Astrocyte (in vitro differentiated cells and primary cell): ENCODE measurements at regions not wholly inside any gene's neighbourhood (a gene's known extent, or its start where the extent isn't known, plus 50 kb on each side); places are given as distances from the start of the nearest gene placed in this dataset.

Experiments
- DNase-seq: peaks from one replicate; pipeline ENCODE4 v3.0.0-alpha.2; 2010; ENCODE audit warnings: low read depth
- FAIRE-seq: peaks from 2 replicates; lab custom pipeline; 2011; peaks lifted over from hg19 to GRCh38; lab: Jason Lieb, UNC
- H2AFZ ChIP-seq: 2 replicates; pipeline ENCODE4 v1.6.0; 2012; ENCODE audit warnings: low read depth, low read length, inconsistent platforms
- H3K27ac ChIP-seq: 2 replicates; pipeline ENCODE4 v1.5.1; 2011; ENCODE audit warnings: low read depth, low read length, inconsistent platforms
- H3K27me3 ChIP-seq: 2 replicates; pipeline ENCODE4 v1.6.0; 2011; ENCODE audit warnings: low read length, inconsistent platforms; ENCODE audit not compliant: insufficient read depth
- H3K36me3 ChIP-seq: 2 replicates; pipeline ENCODE4 v1.5.1; 2011; ENCODE audit warnings: low read length, inconsistent platforms; ENCODE audit not compliant: insufficient read depth
- H3K4me1 ChIP-seq: 2 replicates; pipeline ENCODE4 v1.5.1; 2011; ENCODE audit warnings: low read length, inconsistent platforms; ENCODE audit not compliant: insufficient read depth
- H3K4me2 ChIP-seq: 2 replicates; pipeline ENCODE4 v1.6.0; 2012; ENCODE audit warnings: low read length, inconsistent platforms
- H3K4me3 ChIP-seq: 2 replicates; pipeline ENCODE4 v1.5.1; 2011; ENCODE audit warnings: low read depth, mild to moderate bottlenecking, low read length, inconsistent platforms; ENCODE audit not compliant: insufficient read depth
- H3K79me2 ChIP-seq: 2 replicates; pipeline ENCODE4 v1.6.0; 2012; ENCODE audit warnings: mild to moderate bottlenecking, low read length, inconsistent platforms; ENCODE audit not compliant: insufficient read depth
- H3K9ac ChIP-seq: 2 replicates; pipeline ENCODE4 v1.6.0; 2012; ENCODE audit warnings: mild to moderate bottlenecking, low read length, inconsistent platforms
- H3K9me3 ChIP-seq: 2 replicates; pipeline ENCODE4 v1.5.1; 2012; ENCODE audit warnings: low read depth, mild to moderate bottlenecking, low read length, inconsistent platforms; ENCODE audit not compliant: insufficient read depth
- H4K20me1 ChIP-seq: 2 replicates; pipeline ENCODE4 v1.6.0; 2012; ENCODE audit warnings: low read length, inconsistent platforms; ENCODE audit not compliant: insufficient read depth
- H3K27ac Mint-ChIP-seq: one replicate; pipeline ENCODE4 v1.8.0; 2021; ENCODE audit warnings: mild to moderate bottlenecking, mixed read lengths; ENCODE audit not compliant: unreplicated experiment
- H3K27me3 Mint-ChIP-seq: one replicate; pipeline ENCODE4 v1.8.0; 2021; ENCODE audit warnings: low read depth, mixed read lengths; ENCODE audit not compliant: unreplicated experiment
- H3K36me3 Mint-ChIP-seq: one replicate; pipeline ENCODE4 v1.8.0; 2021; ENCODE audit warnings: low read depth, mixed read lengths; ENCODE audit not compliant: unreplicated experiment
- H3K4me1 Mint-ChIP-seq: one replicate; pipeline ENCODE4 v1.8.0; 2021; ENCODE audit warnings: low read depth, mixed read lengths; ENCODE audit not compliant: unreplicated experiment
- H3K4me3 Mint-ChIP-seq: one replicate; pipeline ENCODE4 v1.8.0; 2021; ENCODE audit warnings: mild to moderate bottlenecking, moderate library complexity, mixed read lengths; ENCODE audit not compliant: unreplicated experiment
- H3K9me3 Mint-ChIP-seq: one replicate; pipeline ENCODE4 v1.8.0; 2021; ENCODE audit warnings: mild to moderate bottlenecking, mixed read lengths; ENCODE audit not compliant: unreplicated experiment
- EZH2 ChIP-seq: IDR thresholded peaks from 2 replicates; pipeline ENCODE4 v1.6.1; 2012; ENCODE audit warnings: mild to moderate bottlenecking, low read length, inconsistent platforms; ENCODE audit not compliant: insufficient read depth
- TF ChIP-seq, protein P1 (sequence below): IDR thresholded peaks from 2 replicates; pipeline ENCODE4 v1.5.1; 2011; ENCODE audit warnings: low read depth, mild to moderate bottlenecking, inconsistent platforms, low read length, moderate library complexity; ENCODE audit not compliant: insufficient read depth

DNA sequence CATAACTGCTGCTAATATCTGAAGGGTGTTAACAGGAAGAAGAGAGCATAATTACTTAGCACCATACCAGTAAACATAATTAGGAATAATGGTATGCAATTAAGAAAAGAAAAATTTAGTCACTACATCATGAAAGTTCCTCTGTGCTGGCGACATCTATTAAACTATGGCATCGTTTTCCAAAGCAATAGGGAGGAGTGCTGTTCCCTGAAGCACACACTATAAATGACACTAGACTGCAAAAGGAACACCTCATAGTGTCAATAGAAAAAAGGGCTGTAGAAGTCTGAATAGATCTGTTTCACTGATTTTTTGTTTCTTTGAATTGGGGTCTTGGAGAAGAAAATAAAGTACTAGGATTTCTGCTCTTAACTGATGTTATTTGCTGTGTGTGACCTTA lies 773.6 kb upstream of the B3GALT2 start:
- Histone ChIP-seq H3K9ac (no peak overlapping the region), H3K27ac (no peak overlapping the region), H3K4me2 (no peak overlapping the region), H3K4me3 (no peak overlapping the region), H4K20me1 (no peaks in the 10 kb centered on the region), H3K36me3 (no peaks in the 10 kb centered on the region), H2AFZ (no peak overlapping the region), H3K79me2 (no peaks in the 10 kb centered on the region), H3K27me3 (no peaks in the 10 kb centered on the region), H3K4me1 (no peaks in the 10 kb centered on the region), H3K9me3 (no peaks in the 10 kb centered on the region)
- no peak for TF ChIP-seq EZH2
- TF ChIP-seq, protein P1, sequence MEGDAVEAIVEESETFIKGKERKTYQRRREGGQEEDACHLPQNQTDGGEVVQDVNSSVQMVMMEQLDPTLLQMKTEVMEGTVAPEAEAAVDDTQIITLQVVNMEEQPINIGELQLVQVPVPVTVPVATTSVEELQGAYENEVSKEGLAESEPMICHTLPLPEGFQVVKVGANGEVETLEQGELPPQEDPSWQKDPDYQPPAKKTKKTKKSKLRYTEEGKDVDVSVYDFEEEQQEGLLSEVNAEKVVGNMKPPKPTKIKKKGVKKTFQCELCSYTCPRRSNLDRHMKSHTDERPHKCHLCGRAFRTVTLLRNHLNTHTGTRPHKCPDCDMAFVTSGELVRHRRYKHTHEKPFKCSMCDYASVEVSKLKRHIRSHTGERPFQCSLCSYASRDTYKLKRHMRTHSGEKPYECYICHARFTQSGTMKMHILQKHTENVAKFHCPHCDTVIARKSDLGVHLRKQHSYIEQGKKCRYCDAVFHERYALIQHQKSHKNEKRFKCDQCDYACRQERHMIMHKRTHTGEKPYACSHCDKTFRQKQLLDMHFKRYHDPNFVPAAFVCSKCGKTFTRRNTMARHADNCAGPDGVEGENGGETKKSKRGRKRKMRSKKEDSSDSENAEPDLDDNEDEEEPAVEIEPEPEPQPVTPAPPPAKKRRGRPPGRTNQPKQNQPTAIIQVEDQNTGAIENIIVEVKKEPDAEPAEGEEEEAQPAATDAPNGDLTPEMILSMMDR = no peak
- Mint-ChIP-seq H3K27me3 (no peaks in the 10 kb centered on the region), H3K36me3 (no peaks in the 10 kb centered on the region), H3K9me3 (peaks cover 2% of the 10 kb centered on the region), H3K4me1 (no peaks in the 10 kb centered on the region), H3K27ac (no peak overlapping the region), H3K4me3 (no peak overlapping the region)
- DNase-seq = no peak
- no peak for FAIRE-seq

DNA sequence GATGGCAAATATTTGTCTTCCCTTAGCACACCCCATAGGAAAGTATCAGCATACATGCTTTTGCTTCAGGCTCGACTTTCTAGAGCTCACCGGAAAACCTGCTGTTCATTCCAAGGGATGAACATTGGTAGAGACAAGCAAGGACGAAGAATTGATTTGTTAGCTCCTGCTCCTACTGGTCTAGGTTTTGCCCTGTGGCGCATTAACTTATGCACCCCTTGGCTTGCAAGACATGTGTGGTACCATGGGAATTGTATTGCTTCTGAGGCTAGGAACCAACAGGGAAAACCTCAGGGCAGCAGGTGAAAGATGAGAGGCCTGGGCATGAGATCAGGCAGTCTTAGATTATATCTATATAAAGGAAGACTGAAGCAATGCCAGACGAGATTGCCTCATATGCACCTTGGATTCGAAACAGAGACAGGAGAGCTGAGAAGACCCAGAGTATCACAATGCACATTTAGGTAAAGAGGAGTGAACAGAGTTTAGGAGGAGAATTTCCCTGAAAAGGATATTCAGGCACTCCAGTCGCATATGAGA lies 771.2 kb upstream of the B3GALT2 start:
- FAIRE-seq = no peak

DNA sequence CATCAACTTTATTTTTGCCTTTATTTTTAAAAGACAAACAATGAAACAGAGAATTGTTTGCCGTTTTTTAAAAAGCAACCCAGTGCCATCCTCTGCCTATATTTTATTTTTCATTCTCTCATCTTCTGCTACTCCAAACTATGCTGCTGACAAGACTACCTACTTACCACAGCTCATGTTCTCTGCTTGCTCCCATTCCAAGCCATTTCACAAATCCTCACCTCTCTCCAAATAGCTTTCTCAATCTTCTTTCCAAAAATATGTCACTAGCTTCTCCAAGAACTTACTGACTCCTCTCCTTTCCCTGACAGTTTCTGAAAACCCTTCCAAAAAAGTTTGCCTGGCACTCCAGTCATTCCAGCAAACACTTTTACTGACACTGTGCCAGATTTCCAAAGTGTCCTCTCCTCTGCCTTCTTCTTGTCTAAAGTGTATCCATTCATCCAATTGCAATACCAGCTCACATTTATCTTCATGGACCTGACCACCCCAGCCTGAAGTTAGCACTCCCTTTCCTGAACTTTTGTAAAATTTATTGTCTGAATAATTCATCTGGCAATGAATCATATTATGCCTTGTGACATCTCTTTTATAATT lies 766.5 kb upstream of the B3GALT2 start:
- Histone ChIP-seq H3K79me2 (no peaks in the 10 kb centered on the region), H4K20me1 (no peaks in the 10 kb centered on the region), H3K36me3 (no peaks in the 10 kb centered on the region), H2AFZ (no peak overlapping the region), H3K9ac (no peak overlapping the region), H3K4me1 (no peaks in the 10 kb centered on the region), H3K27ac (no peak overlapping the region), H3K27me3 (no peaks in the 10 kb centered on the region), H3K9me3 (no peaks in the 10 kb centered on the region), H3K4me3 (no peak overlapping the region), H3K4me2 (no peak overlapping the region)
- TF ChIP-seq EZH2 = no peak
- TF ChIP-seq, protein P1 = no peak
- no peaks in the 10 kb centered on the region for H3K9me3 Mint-ChIP-seq
- H3K4me1 Mint-ChIP-seq = no peaks in the 10 kb centered on the region
- DNase-seq (no peak), FAIRE-seq (no peak)
- no peaks in the 10 kb centered on the region for H3K36me3 Mint-ChIP-seq
- no peaks in the 10 kb centered on the region for H3K27me3 Mint-ChIP-seq
- H3K4me3 Mint-ChIP-seq = no peak overlapping the region
- no peak overlapping the region for H3K27ac Mint-ChIP-seq

More for the DNA sequence above, 771.2 kb upstream of the B3GALT2 start:
- Histone ChIP-seq H3K79me2 (no peaks in the 10 kb centered on the region), H3K9ac (no peak overlapping the region), H3K9me3 (no peaks in the 10 kb centered on the region), H3K4me3 (no peak overlapping the region), H4K20me1 (no peaks in the 10 kb centered on the region), H3K4me1 (no peaks in the 10 kb centered on the region), H2AFZ (no peak overlapping the region), H3K4me2 (no peak overlapping the region), H3K27me3 (no peaks in the 10 kb centered on the region), H3K36me3 (no peaks in the 10 kb centered on the region), H3K27ac (no peak overlapping the region)
- no peak overlapping the region for H3K27ac Mint-ChIP-seq
- H3K4me3 Mint-ChIP-seq = no peak overlapping the region
- no peaks in the 10 kb centered on the region for H3K36me3 Mint-ChIP-seq
- H3K27me3 Mint-ChIP-seq = no peaks in the 10 kb centered on the region
- no peaks in the 10 kb centered on the region for H3K9me3 Mint-ChIP-seq
- no peak for DNase-seq
- no peak for TF ChIP-seq EZH2
- TF ChIP-seq, protein P1 = no peak
- no peaks in the 10 kb centered on the region for H3K4me1 Mint-ChIP-seq
